Smooth muscle cell (in vitro differentiated cells): ENCODE measurements at regions not wholly inside any gene's neighbourhood (a gene's known extent, or its start where the extent isn't known, plus 50 kb on each side); places are given as distances from the start of the nearest gene placed in this dataset.

Source experiments
- DNase-seq: peaks from one replicate; lab custom pipeline; 2025; ENCODE audit not compliant: unreplicated experiment; lab: John Stamatoyannopoulos, UW
- H2AFZ ChIP-seq: fragments of 200-600 bp; sonication (generic); 2 replicates; pipeline ENCODE4 v1.6.0; 2016; ENCODE audit warnings: antibody characterized with exemption, low read depth, mild to moderate bottlenecking
- H3F3A ChIP-seq: fragments of 200-600 bp; sonication (generic); 2 replicates; pipeline ENCODE4 v1.6.0; 2017; ENCODE audit warnings: antibody characterized with exemption, low read depth
- H3K27ac ChIP-seq: fragments of 200-600 bp; sonication (generic); 2 replicates; pipeline ENCODE4 v1.5.1; 2016; ENCODE audit warnings: low read depth, mild to moderate bottlenecking
- H3K27me3 ChIP-seq: fragments of 200-600 bp; sonication (generic); 2 replicates; pipeline ENCODE4 v1.6.1; 2016; ENCODE audit warnings: low read depth, mild to moderate bottlenecking
- H3K36me3 ChIP-seq: fragments of 200-600 bp; sonication (generic); 2 replicates; pipeline ENCODE4 v1.5.1; 2016; ENCODE audit warnings: low read depth
- H3K4me1 ChIP-seq: fragments of 200-600 bp; sonication (generic); 2 replicates; pipeline ENCODE4 v1.5.1; 2016; ENCODE audit warnings: low read depth
- H3K4me2 ChIP-seq: fragments of 200-600 bp; sonication (generic); 2 replicates; pipeline ENCODE4 v1.6.0; 2016; ENCODE audit warnings: mild to moderate bottlenecking
- H3K4me3 ChIP-seq: fragments of 200-600 bp; sonication (generic); 2 replicates; pipeline ENCODE4 v1.5.1; 2016; ENCODE audit warnings: mild to moderate bottlenecking
- H3K79me2 ChIP-seq: fragments of 200-600 bp; sonication (generic); 2 replicates; pipeline ENCODE4 v1.6.0; 2016; ENCODE audit warnings: low read depth, mild to moderate bottlenecking
- H3K9ac ChIP-seq: fragments of 200-600 bp; sonication (generic); 2 replicates; pipeline ENCODE4 v1.6.0; 2016; ENCODE audit warnings: low read depth
- H3K9me3 ChIP-seq: fragments of 200-600 bp; sonication (generic); replicated peaks from 2 replicates; pipeline ENCODE4 v1.5.1; 2016; ENCODE audit warnings: low read depth
- H4K20me1 ChIP-seq: fragments of 200-600 bp; sonication (generic); 2 replicates; pipeline ENCODE4 v1.6.0; 2016; ENCODE audit warnings: low read depth
- CTCF ChIP-seq: fragments of 200-600 bp; sonication (generic); IDR thresholded peaks from 2 replicates; pipeline ENCODE4 v1.5.1; 2017; ENCODE audit warnings: borderline replicate concordance, mild to moderate bottlenecking, antibody characterized with exemption; ENCODE audit not compliant: insufficient read depth, poor library complexity, severe bottlenecking
- WGBS: methylation state at CpG from one replicate; pipeline ENCODE4 v1.1.7; 2016; ENCODE audit warnings: low lambda C conversion rate; 5-methylcytosine and 5-hydroxymethylcytosine counted together

DNA sequence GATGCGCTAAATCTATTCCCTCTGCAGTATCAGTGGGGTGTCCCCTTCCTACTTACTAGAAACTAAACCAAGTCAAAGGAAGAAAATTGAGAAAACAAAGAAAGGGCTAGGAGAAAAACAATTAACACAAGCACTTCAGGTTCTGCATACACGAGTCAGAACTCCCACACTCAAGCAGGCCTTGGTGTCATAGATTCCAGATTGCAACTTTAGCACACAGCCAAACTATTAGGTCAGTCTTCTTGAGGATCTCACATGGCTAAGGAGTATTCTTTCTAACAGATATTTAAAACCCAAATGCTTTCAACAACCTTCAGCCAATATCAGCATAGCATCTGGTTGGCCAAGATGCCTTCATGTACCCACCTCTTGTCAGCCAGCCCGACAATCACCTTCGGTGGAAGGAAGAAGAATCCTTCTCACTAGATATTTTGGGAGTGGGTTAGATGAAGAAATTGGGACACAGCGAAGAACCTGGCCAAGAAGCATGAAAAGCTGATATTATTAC, 340.0 kb downstream of the VPS13C start:
- H3K4me3 ChIP-seq, result no peak overlapping the region
- 87% methylated on average over 5 of the region's 5 CpGs for WGBS
- peaks cover 5% of the 10 kb centered on the region for H3K27me3 ChIP-seq
- H3K9me3 ChIP-seq, result no peaks in the 10 kb centered on the region
- H3K9ac ChIP-seq, result no peak overlapping the region
- no peaks in the 10 kb centered on the region for H3K79me2 ChIP-seq
- H3K27ac ChIP-seq, result no peak overlapping the region
- no peak overlapping the region for H2AFZ ChIP-seq
- no peaks in the 10 kb centered on the region for H4K20me1 ChIP-seq
- TF ChIP-seq CTCF, result no peak
- H3K36me3 ChIP-seq, result no peaks in the 10 kb centered on the region
- H3K4me2 ChIP-seq, result no peak overlapping the region
- no peaks in the 10 kb centered on the region for H3K4me1 ChIP-seq
- H3F3A ChIP-seq, result no peaks in the 10 kb centered on the region
- DNase-seq, result no peak

DNA sequence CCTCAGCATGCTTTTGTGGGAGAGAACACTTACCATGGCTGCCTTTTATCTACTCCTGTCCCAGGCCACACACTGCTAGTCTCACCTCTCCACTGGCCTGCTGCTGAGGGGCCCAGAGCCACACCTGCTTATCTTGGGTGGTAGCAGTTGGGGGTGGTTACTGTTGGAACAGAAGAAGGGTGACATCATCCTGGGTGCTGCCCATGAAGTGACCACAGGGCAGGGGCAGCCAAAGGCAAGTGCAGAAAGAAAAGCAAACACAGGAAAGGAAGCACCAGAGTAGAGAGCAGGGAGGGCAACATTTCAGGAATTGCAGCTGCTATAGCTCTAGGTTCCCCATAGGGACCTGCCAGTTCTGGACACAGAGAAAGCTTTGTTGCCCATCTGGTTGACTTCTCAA, 345.2 kb downstream of the VPS13C start:
- Histone ChIP-seq H3K36me3 (no peaks in the 10 kb centered on the region), H2AFZ (no peak overlapping the region), H3K4me2 (no peak overlapping the region), H3K4me1 (no peaks in the 10 kb centered on the region), H3F3A (no peaks in the 10 kb centered on the region), H3K4me3 (no peak overlapping the region), H3K79me2 (no peaks in the 10 kb centered on the region), H3K27ac (no peak overlapping the region), H3K27me3 (peaks cover 6% of the 10 kb centered on the region), H3K9ac (no peak overlapping the region), H3K9me3 (no peaks in the 10 kb centered on the region), H4K20me1 (no peaks in the 10 kb centered on the region)
- no peak for DNase-seq
- TF ChIP-seq CTCF, result no peak

DNA sequence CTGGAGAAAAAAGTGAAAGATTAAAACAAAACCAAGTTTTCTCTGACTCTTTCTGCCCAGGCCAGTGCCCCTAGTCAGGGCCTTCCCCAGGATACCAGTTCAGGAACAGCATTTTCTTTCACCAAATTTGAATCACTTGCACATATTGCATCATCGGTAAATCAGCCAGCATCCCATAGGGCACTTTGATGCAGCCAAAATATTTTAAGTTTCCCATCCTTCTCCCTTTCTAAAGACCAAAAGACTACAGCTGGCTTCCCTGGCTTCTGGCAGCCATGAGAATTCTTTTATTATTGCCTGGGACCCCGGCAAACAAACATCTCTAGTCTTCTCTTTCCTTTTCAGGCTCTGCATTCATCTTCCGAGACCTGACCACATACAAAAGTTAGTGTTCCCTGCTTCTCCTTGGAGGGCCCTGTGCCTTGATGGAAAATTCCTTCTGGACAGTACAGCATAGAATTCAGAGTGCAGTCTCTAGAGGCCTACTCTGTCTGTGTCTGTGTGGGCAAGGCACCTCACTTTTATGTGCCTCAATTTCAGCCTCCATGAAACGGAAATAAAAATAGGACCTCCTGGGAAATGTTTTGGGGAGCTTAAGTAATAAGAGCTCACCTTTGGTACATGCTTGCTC, 348.0 kb downstream of the VPS13C start:
- H3K9me3 ChIP-seq, result no peaks in the 10 kb centered on the region
- H3K79me2 ChIP-seq, result no peaks in the 10 kb centered on the region
- WGBS, result 91% methylated on average over 4 of the region's 4 CpGs
- TF ChIP-seq CTCF, result no peak
- H4K20me1 ChIP-seq, result no peaks in the 10 kb centered on the region
- H3K27me3 ChIP-seq, result peaks cover 6% of the 10 kb centered on the region
- H3K9ac ChIP-seq, result no peak overlapping the region
- no peak overlapping the region for H3K4me3 ChIP-seq
- H3K4me2 ChIP-seq, result no peak overlapping the region
- no peaks in the 10 kb centered on the region for H3K4me1 ChIP-seq
- no peak for DNase-seq
- no peaks in the 10 kb centered on the region for H3F3A ChIP-seq
- no peak overlapping the region for H3K27ac ChIP-seq
- H3K36me3 ChIP-seq, result no peaks in the 10 kb centered on the region
- H2AFZ ChIP-seq, result no peak overlapping the region

DNA sequence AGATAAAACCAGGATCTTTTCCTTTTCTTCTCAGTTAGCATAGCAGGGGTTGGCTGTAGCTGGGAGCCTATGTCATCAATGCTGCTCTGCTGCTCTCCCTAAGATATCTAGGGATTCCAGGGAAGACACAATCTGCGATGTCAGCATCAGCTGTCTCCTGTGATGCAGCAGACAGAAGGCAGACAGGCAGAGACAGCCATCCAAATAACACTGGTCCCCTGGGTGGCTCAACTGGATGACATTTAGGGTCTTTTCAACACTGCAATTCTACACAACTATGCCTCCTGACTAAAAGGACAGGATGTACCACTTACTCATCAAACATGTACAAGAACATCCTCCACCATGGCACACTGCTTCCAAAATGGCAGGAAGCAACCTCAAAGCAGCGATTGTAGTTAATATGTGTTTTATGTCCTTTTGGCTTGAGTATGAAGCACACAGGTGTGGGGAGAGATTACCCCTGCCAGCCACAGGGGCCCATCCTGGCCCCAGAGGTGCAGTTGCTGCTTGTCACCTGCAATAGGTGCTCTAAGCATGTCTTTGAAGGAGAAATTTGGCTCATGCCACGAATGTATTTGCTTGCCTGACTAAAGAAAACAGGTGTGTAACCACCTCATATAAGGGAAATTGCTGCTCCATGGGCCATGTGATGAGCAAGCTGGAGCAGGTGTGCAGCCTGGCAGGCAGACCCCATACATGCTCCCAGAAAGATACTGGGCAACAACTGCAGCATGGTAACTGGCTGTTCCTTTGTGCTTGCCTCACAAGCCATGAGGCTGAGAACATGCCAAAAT, 357.8 kb downstream of the VPS13C start:
- no peaks in the 10 kb centered on the region for H3K79me2 ChIP-seq
- H3K27me3 ChIP-seq, result no peaks in the 10 kb centered on the region
- no peak overlapping the region for H3K9ac ChIP-seq
- DNase-seq, result no peak
- no peak overlapping the region for H2AFZ ChIP-seq
- no peaks in the 10 kb centered on the region for H3K36me3 ChIP-seq
- no peak for TF ChIP-seq CTCF
- H4K20me1 ChIP-seq, result no peaks in the 10 kb centered on the region
- no peaks in the 10 kb centered on the region for H3K4me1 ChIP-seq
- no peaks in the 10 kb centered on the region for H3K9me3 ChIP-seq
- no peak overlapping the region for H3K4me3 ChIP-seq
- no peaks in the 10 kb centered on the region for H3F3A ChIP-seq
- no peak overlapping the region for H3K4me2 ChIP-seq
- 60% methylated on average over 3 of the region's 3 CpGs for WGBS
- H3K27ac ChIP-seq, result no peak overlapping the region
